Choroid plexus epithelial cell (primary cell): ENCODE measurements at regions not wholly inside any gene's neighbourhood (a gene's known extent, or its start where the extent isn't known, plus 50 kb on each side); places are given as distances from the start of the nearest gene placed in this dataset.

ENCODE experiments used
- DNase-seq: peaks from one replicate; pipeline ENCODE4 v3.0.0-alpha.2; 2010; ENCODE audit warnings: low read depth
- H3K4me3 ChIP-seq: 2 replicates; pipeline ENCODE4 v1.5.1; 2011; ENCODE audit warnings: low read depth, mild to moderate bottlenecking, control low read depth, low read length, moderate library complexity
- TF ChIP-seq, protein P1 (sequence below): conservative IDR thresholded peaks from 2 replicates; pipeline ENCODE4 v1.5.1; 2011; ENCODE audit warnings: low read depth, mild to moderate bottlenecking, control low read depth, inconsistent platforms, low read length, moderate library complexity

DNA sequence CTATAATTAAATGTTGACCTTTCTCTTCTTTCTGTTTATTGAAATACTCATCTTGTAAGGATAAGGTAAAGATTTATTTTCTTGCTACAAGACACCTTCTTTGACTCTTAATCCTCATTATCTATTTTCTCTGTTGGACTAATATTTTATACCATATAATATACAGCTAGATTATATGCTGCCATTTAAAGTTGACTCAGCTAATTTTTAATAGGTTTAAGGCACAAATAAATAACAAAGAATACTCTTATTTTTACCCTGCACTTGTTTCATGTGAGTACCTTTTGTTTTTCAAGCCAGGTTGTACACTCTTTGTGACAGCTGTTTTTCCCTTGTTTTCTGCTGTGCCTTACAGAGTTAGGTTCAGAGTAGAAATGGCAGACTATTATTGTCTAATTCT, 83.9 kb upstream of the ASCC3 start:
- H3K4me3 ChIP-seq: no peak overlapping the region
- no peak for DNase-seq
- TF ChIP-seq, protein P1, sequence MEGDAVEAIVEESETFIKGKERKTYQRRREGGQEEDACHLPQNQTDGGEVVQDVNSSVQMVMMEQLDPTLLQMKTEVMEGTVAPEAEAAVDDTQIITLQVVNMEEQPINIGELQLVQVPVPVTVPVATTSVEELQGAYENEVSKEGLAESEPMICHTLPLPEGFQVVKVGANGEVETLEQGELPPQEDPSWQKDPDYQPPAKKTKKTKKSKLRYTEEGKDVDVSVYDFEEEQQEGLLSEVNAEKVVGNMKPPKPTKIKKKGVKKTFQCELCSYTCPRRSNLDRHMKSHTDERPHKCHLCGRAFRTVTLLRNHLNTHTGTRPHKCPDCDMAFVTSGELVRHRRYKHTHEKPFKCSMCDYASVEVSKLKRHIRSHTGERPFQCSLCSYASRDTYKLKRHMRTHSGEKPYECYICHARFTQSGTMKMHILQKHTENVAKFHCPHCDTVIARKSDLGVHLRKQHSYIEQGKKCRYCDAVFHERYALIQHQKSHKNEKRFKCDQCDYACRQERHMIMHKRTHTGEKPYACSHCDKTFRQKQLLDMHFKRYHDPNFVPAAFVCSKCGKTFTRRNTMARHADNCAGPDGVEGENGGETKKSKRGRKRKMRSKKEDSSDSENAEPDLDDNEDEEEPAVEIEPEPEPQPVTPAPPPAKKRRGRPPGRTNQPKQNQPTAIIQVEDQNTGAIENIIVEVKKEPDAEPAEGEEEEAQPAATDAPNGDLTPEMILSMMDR: no peak

DNA sequence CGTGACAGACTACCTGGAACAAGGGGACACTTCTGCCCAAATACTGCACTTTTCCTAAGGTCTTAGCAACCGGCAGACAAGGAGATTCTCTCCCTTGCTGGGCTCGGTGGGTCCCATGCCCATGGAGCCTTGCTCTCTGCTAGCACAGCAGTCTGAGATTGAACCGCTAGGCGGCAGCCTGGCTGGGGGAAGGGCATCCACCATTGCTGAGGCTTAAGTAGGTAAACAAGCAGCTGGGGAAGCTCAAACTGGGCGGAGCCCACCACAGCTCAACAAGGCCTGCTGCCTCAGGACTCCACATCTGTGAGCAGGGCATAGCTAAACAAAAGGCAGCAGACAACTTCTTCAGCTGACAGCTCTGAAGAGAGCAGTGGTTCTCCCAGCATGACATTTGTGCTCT, 87.8 kb upstream of the ASCC3 start:
- DNase-seq: no peak
- TF ChIP-seq, protein P1: no peak
- no peak overlapping the region for H3K4me3 ChIP-seq

DNA sequence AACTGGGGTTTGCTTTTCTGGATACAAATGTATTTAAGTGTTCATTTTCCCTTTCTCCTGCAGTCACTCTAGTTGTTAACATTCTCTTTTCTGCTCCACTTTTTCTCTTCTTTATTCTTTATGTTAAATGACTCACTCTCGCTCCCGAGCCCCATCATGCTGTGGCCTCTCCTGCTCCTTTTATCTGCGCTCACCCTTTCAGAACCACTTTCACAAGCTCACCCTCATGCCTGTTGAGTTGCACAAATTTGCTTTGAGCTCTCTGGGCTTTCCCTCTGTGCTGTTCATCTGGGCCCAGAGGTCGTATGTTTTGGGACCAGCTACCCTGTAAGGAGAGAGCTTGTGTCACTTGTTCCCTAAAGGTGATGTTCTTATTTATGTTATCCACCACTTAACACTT, 98.1 kb upstream of the ASCC3 start:
- H3K4me3 ChIP-seq: no peak overlapping the region
- DNase-seq: no peak
- TF ChIP-seq, protein P1: no peak

DNA sequence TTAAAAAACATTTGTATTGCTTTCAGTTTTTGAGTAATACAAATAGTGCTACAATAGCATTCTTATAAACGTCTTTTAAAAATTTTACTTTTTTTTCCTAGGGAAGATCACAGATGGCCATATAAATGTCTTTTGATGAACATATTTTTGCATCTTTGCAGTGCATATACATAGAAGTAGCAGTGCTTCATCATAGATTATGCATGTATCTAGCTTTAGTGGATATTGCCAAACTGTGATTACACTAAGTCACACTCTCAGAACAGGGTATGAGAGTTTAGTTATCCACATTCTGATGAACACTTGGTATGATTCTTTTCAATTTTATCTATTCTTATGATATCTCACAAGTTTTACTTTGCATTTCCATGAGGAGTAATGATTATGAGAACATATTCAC, 99.8 kb upstream of the ASCC3 start:
- TF ChIP-seq, protein P1: no peak
- no peak overlapping the region for H3K4me3 ChIP-seq
- DNase-seq: no peak

GRCh38 chr6:100986921-100987320, 105.8 kb upstream of the ASCC3 start:
- TF ChIP-seq, protein P1: no peak
- no peak overlapping the region for H3K4me3 ChIP-seq
- no peak for DNase-seq

- TF ChIP-seq, protein P1: no peak
- DNase-seq: no peak
- H3K4me3 ChIP-seq: no peak overlapping the region
Observed at GRCh38 chr6:100987556-100987955, 106.4 kb upstream of the ASCC3 start.

- no peak overlapping the region for H3K4me3 ChIP-seq
- no peak for DNase-seq
- TF ChIP-seq, protein P1: no peak
Observed at GRCh38 chr6:100988391-100988984, 107.4 kb upstream of the ASCC3 start.
